MM.1S (cell line): ENCODE measurements at regions not wholly inside any gene's neighbourhood (a gene's known extent, or its start where the extent isn't known, plus 50 kb on each side); places are given as distances from the start of the nearest gene placed in this dataset.

Experiments
- DNase-seq: peaks from one replicate; pipeline ENCODE4 v3.0.0-alpha.2; 2015
- H2AFZ ChIP-seq: fragments of 300-600 bp; sonication (generic); 2 replicates; pipeline ENCODE4 v1.6.0; 2016; ENCODE audit warnings: antibody characterized with exemption, low read length
- H3F3A ChIP-seq: fragments of 300-600 bp; sonication (generic); 2 replicates; pipeline ENCODE4 v1.6.1; 2016; ENCODE audit warnings: mild to moderate bottlenecking, antibody characterized with exemption, low read length, moderate library complexity, mixed read lengths; ENCODE audit not compliant: insufficient read depth
- H3K27ac ChIP-seq: fragments of 300-600 bp; sonication (generic); 2 replicates; pipeline ENCODE4 v1.5.1; 2016; ENCODE audit warnings: mild to moderate bottlenecking, low read length
- H3K27me3 ChIP-seq: fragments of 300-600 bp; sonication (generic); replicated peaks from 2 replicates; pipeline ENCODE4 v1.6.0; 2016; ENCODE audit warnings: low read length; ENCODE audit not compliant: insufficient read depth
- H3K36me3 ChIP-seq: fragments of 300-600 bp; sonication (generic); replicated peaks from 2 replicates; pipeline ENCODE4 v1.6.1; 2016; ENCODE audit warnings: mild to moderate bottlenecking, low read length, mixed read lengths; ENCODE audit not compliant: insufficient read depth
- H3K4me1 ChIP-seq: fragments of 300-600 bp; sonication (generic); 2 replicates; pipeline ENCODE4 v1.6.1; 2016; ENCODE audit warnings: low read length, mixed read lengths
- H3K4me2 ChIP-seq: fragments of 300-600 bp; sonication (generic); 2 replicates; pipeline ENCODE4 v1.6.0; 2016; ENCODE audit warnings: low read depth, low read length
- H3K4me3 ChIP-seq: fragments of 300-600 bp; sonication (generic); 2 replicates; pipeline ENCODE4 v1.5.1; 2016; ENCODE audit warnings: low read length, mixed read lengths
- H3K79me2 ChIP-seq: fragments of 300-600 bp; sonication (generic); 2 replicates; pipeline ENCODE4 v1.6.1; 2016; ENCODE audit warnings: mixed run types, low read length, mixed read lengths
- H3K9ac ChIP-seq: fragments of 300-600 bp; sonication (generic); 2 replicates; pipeline ENCODE4 v1.6.1; 2016; ENCODE audit warnings: low read length, mixed read lengths
- H3K9me2 ChIP-seq: fragments of 300-600 bp; sonication (generic); replicated peaks from 2 replicates; pipeline ENCODE4 v1.6.1; 2016; ENCODE audit warnings: mild to moderate bottlenecking, low read length, mixed read lengths; ENCODE audit not compliant: insufficient read depth
- H3K9me3 ChIP-seq: fragments of 300-600 bp; sonication (generic); replicated peaks from 2 replicates; pipeline ENCODE4 v1.6.1; 2016; ENCODE audit warnings: mild to moderate bottlenecking, low read length, mixed read lengths; ENCODE audit not compliant: insufficient read depth
- H4K20me1 ChIP-seq: fragments of 300-600 bp; sonication (generic); 2 replicates; pipeline ENCODE4 v1.6.1; 2016; ENCODE audit warnings: mild to moderate bottlenecking, low read length, moderate library complexity, mixed read lengths; ENCODE audit not compliant: insufficient read depth
- EZH2 ChIP-seq: fragments of 300-600 bp; sonication (generic); optimal IDR thresholded peaks from 2 replicates; pipeline ENCODE3; 2017; ENCODE audit warnings: low read depth, mild to moderate bottlenecking, antibody characterized with exemption, low read length, mixed read lengths
- EZH2phosphoT487 ChIP-seq: fragments of 300-600 bp; sonication (generic); IDR thresholded peaks from 2 replicates; pipeline ENCODE4 v1.6.1; 2018; ENCODE audit warnings: antibody characterized with exemption, low read length
- TF ChIP-seq, protein P1 (sequence below): fragments of 300-600 bp; sonication (generic); IDR thresholded peaks from 2 replicates; pipeline ENCODE4 v1.5.1; 2016; ENCODE audit warnings: antibody characterized with exemption, low read length, mixed read lengths

DNA sequence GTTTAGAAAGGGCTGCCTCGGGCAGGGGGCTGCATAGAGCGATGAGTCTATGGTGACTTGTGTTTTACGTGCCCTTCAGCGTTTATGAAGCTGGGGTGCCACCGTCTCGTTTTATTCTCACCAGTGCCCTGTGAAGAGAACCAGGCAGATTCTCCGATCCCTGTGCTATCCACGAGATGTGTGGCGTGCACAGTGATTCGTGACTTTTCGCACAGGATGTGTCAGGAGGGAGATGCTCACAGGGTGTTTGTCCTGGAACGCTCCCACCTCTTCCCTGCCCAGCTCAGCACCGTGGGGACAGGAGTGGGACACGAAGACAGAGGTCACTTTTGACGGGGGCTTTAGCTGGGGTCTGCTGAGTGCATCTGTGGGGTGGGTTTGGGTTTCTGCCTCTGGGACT, 54.9 kb upstream of the AJAP1 start:
- H3K9me2 ChIP-seq: no peaks in the 10 kb centered on the region

DNA sequence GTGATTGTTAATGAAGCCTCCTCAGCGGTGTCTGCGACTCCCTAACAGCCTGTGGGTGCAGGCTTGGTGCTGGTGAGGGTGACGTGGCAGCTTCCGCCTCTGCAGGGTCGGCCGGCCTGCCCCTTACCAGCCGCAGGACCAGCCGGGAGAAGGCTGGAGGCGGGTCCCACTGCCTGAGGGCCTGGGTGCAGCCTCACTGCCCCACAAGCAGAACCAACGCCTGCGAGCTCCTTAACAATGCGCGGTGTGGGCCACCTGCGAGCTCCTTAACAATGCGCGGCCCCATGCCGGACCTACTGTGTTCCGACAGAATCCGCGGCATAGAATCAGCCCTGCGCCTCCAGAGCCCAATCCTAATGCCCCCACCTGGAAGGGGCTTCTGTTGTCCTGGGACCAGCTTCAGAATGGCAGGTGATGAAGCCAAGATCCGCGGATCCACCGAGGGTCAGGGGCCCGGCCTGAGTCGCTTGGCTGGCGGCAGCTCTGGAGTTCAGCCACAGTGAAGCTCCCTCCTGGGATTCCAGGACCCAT, 54.4 kb upstream of the AJAP1 start:
- H3K36me3 ChIP-seq: no peaks in the 10 kb centered on the region
- no peaks in the 10 kb centered on the region for H3K9me2 ChIP-seq
- H3K4me1 ChIP-seq: no peaks in the 10 kb centered on the region
- no peak overlapping the region for H3K9ac ChIP-seq
- no peak overlapping the region for H3K4me3 ChIP-seq
- no peaks in the 10 kb centered on the region for H3F3A ChIP-seq
- H3K9me3 ChIP-seq: no peaks in the 10 kb centered on the region
- H3K4me2 ChIP-seq: no peak overlapping the region
- H4K20me1 ChIP-seq: no peaks in the 10 kb centered on the region
- TF ChIP-seq EZH2: no peak
- TF ChIP-seq EZH2phosphoT487: no peak
- TF ChIP-seq, protein P1, sequence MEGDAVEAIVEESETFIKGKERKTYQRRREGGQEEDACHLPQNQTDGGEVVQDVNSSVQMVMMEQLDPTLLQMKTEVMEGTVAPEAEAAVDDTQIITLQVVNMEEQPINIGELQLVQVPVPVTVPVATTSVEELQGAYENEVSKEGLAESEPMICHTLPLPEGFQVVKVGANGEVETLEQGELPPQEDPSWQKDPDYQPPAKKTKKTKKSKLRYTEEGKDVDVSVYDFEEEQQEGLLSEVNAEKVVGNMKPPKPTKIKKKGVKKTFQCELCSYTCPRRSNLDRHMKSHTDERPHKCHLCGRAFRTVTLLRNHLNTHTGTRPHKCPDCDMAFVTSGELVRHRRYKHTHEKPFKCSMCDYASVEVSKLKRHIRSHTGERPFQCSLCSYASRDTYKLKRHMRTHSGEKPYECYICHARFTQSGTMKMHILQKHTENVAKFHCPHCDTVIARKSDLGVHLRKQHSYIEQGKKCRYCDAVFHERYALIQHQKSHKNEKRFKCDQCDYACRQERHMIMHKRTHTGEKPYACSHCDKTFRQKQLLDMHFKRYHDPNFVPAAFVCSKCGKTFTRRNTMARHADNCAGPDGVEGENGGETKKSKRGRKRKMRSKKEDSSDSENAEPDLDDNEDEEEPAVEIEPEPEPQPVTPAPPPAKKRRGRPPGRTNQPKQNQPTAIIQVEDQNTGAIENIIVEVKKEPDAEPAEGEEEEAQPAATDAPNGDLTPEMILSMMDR: no peak
- no peaks in the 10 kb centered on the region for H3K79me2 ChIP-seq
- H2AFZ ChIP-seq: no peak overlapping the region
- no peak for DNase-seq
- no peak overlapping the region for H3K27ac ChIP-seq
- H3K27me3 ChIP-seq: peaks cover 81% of the 10 kb centered on the region

More for the DNA sequence above, 54.9 kb upstream of the AJAP1 start:
- Histone ChIP-seq H3K27me3 (peaks cover 81% of the 10 kb centered on the region), H3K4me1 (no peaks in the 10 kb centered on the region), H3K9ac (no peak overlapping the region), H4K20me1 (no peaks in the 10 kb centered on the region), H3K4me3 (no peak overlapping the region), H3K4me2 (no peak overlapping the region), H3K36me3 (no peaks in the 10 kb centered on the region), H3F3A (no peaks in the 10 kb centered on the region), H3K9me3 (no peaks in the 10 kb centered on the region), H3K27ac (no peak overlapping the region), H2AFZ (no peak overlapping the region), H3K79me2 (no peaks in the 10 kb centered on the region)
- DNase-seq: no peak
- TF ChIP-seq, protein P1: no peak
- no peak for TF ChIP-seq EZH2phosphoT487

DNA sequence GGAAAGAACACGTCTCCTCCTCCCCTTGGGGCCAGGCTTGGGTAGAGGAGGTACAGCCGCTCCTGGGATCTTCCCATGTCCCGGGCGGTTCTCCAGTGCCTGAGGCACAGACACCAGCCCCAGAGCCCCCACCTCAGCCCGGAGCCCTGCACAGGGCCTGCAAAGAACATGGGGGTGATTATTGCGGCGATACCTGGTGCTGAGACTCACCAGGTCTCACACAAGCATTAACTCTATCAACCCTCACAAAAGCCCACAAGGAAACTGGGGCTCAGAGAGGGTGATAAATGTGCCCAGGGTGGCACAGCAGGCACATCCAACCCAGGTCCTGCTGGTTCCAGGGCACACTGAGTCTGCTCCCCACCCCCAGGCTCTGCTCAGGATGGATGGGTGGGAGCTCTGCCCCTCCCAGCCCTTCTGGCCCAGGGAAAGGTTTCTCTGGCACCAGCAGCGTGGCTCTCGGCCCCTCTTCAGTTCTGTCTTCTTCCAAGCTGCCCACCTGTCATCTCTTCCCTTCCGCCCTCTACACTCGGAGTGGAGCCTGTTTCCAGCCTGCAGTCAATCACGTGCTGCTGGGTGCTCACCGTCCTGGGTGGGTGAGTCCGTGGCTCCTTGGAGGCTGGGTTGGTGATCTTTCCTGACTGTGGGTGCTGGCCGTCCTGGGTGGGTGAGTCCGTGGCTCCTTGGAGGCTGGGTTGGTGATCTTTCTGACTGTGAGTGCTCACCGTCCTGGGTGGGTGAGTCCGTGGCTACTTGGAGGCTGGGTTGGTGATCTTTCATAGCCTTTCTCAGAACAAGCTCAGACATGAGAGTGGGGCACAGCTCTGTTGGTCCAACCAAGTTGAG, 53.6 kb upstream of the AJAP1 start:
- no peaks in the 10 kb centered on the region for H3K36me3 ChIP-seq
- no peaks in the 10 kb centered on the region for H3K4me1 ChIP-seq
- H3K9me2 ChIP-seq: no peaks in the 10 kb centered on the region
- DNase-seq: no peak
- H3K27me3 ChIP-seq: peaks cover 87% of the 10 kb centered on the region
- H2AFZ ChIP-seq: no peak overlapping the region
- TF ChIP-seq, protein P1: no peak
- TF ChIP-seq EZH2 (no peak), EZH2phosphoT487 (no peak)
- no peaks in the 10 kb centered on the region for H4K20me1 ChIP-seq
- H3F3A ChIP-seq: no peaks in the 10 kb centered on the region
- no peaks in the 10 kb centered on the region for H3K79me2 ChIP-seq
- H3K4me3 ChIP-seq: no peak overlapping the region
- no peak overlapping the region for H3K27ac ChIP-seq
- H3K9me3 ChIP-seq: no peaks in the 10 kb centered on the region
- H3K9ac ChIP-seq: no peak overlapping the region
- H3K4me2 ChIP-seq: no peak overlapping the region
